ENCODE measurements at regions not wholly inside any gene's neighbourhood (a gene's known extent, or its start where the extent isn't known, plus 50 kb on each side); places are given as distances from the start of the nearest gene placed in this dataset.

GRCh38 chr2:7730449-7730848 lies 813.2 kb downstream of the RNF144A start:
- TF ChIP-seq CTCF (IDR thresholded peaks at IDR 0.05): no peak
- TF ChIP-seq POLR2A (IDR thresholded peaks at IDR 0.05): no peak
- H3K4me3 ChIP-seq: no peak overlapping the region

GRCh38 chr2:7730990-7731389 lies 813.8 kb downstream of the RNF144A start:
- 86 to 91% (median 88%) methylated on average over 4 of the region's 4 CpGs for WGBS, 4 donors
- TF ChIP-seq POLR2A (IDR thresholded peaks at IDR 0.05) (no peak), CTCF (IDR thresholded peaks at IDR 0.05) (no peak)
- H3K36me3 ChIP-seq (replicated peaks in 1 of 2): no peaks in the 10 kb centered on the region
- no peak overlapping the region for H3K4me3 ChIP-seq
- intact Hi-C loops (cut with DNase I): no loop called here
- no peaks in the 10 kb centered on the region for H3K4me1 ChIP-seq (replicated peaks in 1 of 2)
- no peaks in the 10 kb centered on the region for H3K27me3 ChIP-seq
- no peak overlapping the region for H3K27ac ChIP-seq
- no peaks in the 10 kb centered on the region for H3K9me3 ChIP-seq (replicated peaks in 1 of 3)
- no peak for DNase-seq

More at GRCh38 chr2:7730449-7730848, 813.2 kb downstream of the RNF144A start:
- Histone ChIP-seq H3K9me3 (replicated peaks in 1 of 3) (no peaks in the 10 kb centered on the region), H3K4me1 (replicated peaks in 1 of 2) (no peaks in the 10 kb centered on the region), H3K27me3 (no peaks in the 10 kb centered on the region), H3K36me3 (replicated peaks in 1 of 2) (no peaks in the 10 kb centered on the region), H3K27ac (no peak overlapping the region)
- intact Hi-C loops (cut with DNase I): no loop called here
- WGBS, 4 donors: 80 to 84% (median 81%) methylated on average over 5 of the region's 5 CpGs
- no peak for DNase-seq

- no peak for TF ChIP-seq CTCF (IDR thresholded peaks at IDR 0.05)
- TF ChIP-seq POLR2A (IDR thresholded peaks at IDR 0.05): no peak
- H3K4me1 ChIP-seq (replicated peaks in 1 of 2): no peaks in the 10 kb centered on the region
- H3K4me3 ChIP-seq: no peak overlapping the region
- no peaks in the 10 kb centered on the region for H3K27me3 ChIP-seq
- DNase-seq: no peak
- 93 to 100% (median 96%) methylated on average over 4 to 5 of the region's 5 CpGs for WGBS, 4 donors
- H3K27ac ChIP-seq: no peak overlapping the region
- intact Hi-C loops (cut with DNase I): no loop called here
- no peaks in the 10 kb centered on the region for H3K9me3 ChIP-seq (replicated peaks in 1 of 3)
- no peaks in the 10 kb centered on the region for H3K36me3 ChIP-seq (replicated peaks in 1 of 2)
Observed at GRCh38 chr2:7732497-7732896, 815.3 kb downstream of the RNF144A start.

- TF ChIP-seq CTCF (IDR thresholded peaks at IDR 0.05) (no peak), POLR2A (IDR thresholded peaks at IDR 0.05) (no peak)
- no peaks in the 10 kb centered on the region for H3K4me1 ChIP-seq (replicated peaks in 1 of 2)
- H3K36me3 ChIP-seq (replicated peaks in 1 of 2): no peaks in the 10 kb centered on the region
- 39 to 63% (median 55%) methylated on average over 6 of the region's 6 CpGs for WGBS, 4 donors
- no peak for DNase-seq
- no peaks in the 10 kb centered on the region for H3K27me3 ChIP-seq
- no peak overlapping the region for H3K27ac ChIP-seq
- H3K9me3 ChIP-seq (replicated peaks in 1 of 3): no peaks in the 10 kb centered on the region
- intact Hi-C loops (cut with DNase I): no loop called here
- no peak overlapping the region for H3K4me3 ChIP-seq
Observed at GRCh38 chr2:7736646-7737305, 819.6 kb downstream of the RNF144A start.

All from adrenal gland (tissue), 9 donors.